ENCODE measurements at regions not wholly inside any gene's neighbourhood (a gene's known extent, or its start where the extent isn't known, plus 50 kb on each side); places are given as distances from the start of the nearest gene placed in this dataset.

GRCh38 chr22:34064696-34065095 is 144.4 kb upstream of the LARGE1 start:
- WGBS, 3 donors = 68 to 76% (median 73%) methylated on average over 7 of the region's 7 CpGs
- Histone ChIP-seq H3K4me1 (ENCODE audit: control insufficient read depth in 3 of 3, insufficient read depth in 2 of 3, low read depth in 1 of 3, low read length in 2 of 3) (no peaks in the 10 kb centered on the region), H3K4me3 (ENCODE audit: low read depth in 1 of 3, low read length in 3 of 3) (no peak overlapping the region), H3K27me3 (ENCODE audit: control insufficient read depth in 3 of 3, insufficient read depth in 3 of 3, low read length in 3 of 3) (peaks cover 0 to 4% (median 0%) of the 10 kb centered on the region in 3 donors), H3K9me3 (ENCODE audit: control insufficient read depth in 2 of 2, insufficient read depth in 1 of 2, low read depth in 1 of 2, low read length in 1 of 2) (peaks cover 0 to under 1% of the 10 kb centered on the region in 2 donors), H3K27ac (ENCODE audit: low read depth in 1 of 3, low read length in 2 of 3) (no peak overlapping the region), H3K36me3 (ENCODE audit: control insufficient read depth in 3 of 3, insufficient read depth in 2 of 3, low read depth in 1 of 3, low read length in 3 of 3) (no peaks in the 10 kb centered on the region)
- FAIRE-seq (no peak), DNase-seq (no peak)

DNA sequence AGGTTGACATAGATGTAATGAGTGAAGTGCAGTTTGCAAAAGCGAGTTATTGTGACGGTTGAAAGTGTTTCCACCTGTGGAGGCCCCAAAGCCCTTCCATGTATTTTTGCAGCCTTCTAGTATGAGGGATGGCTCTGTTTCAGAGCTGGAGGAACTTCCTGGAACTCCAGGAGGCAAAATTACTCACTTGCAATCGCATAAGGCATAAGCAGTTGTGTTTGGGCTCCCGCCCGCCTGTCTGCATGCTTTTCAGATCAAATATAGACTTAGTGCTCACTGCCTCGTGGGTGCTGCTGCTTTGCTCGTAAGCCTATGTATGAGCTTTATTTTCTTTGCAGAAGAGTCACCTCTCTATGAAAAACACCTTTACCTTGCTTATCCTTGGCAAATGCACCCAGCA is 146.8 kb upstream of the LARGE1 start:
- DNase-seq = no peak
- FAIRE-seq = no peak
- 67 to 76% (median 75%) methylated on average over 7 of the region's 7 CpGs for WGBS, 3 donors
- Histone ChIP-seq H3K27me3 (ENCODE audit: control insufficient read depth in 3 of 3, insufficient read depth in 3 of 3, low read length in 3 of 3) (peaks cover 0 to 2% (median 0%) of the 10 kb centered on the region in 3 donors), H3K36me3 (ENCODE audit: control insufficient read depth in 3 of 3, insufficient read depth in 2 of 3, low read depth in 1 of 3, low read length in 3 of 3) (no peaks in the 10 kb centered on the region), H3K4me3 (ENCODE audit: low read depth in 1 of 3, low read length in 3 of 3) (no peak overlapping the region), H3K27ac (ENCODE audit: low read depth in 1 of 3, low read length in 2 of 3) (no peak overlapping the region), H3K4me1 (ENCODE audit: control insufficient read depth in 3 of 3, insufficient read depth in 2 of 3, low read depth in 1 of 3, low read length in 2 of 3) (no peaks in the 10 kb centered on the region), H3K9me3 (ENCODE audit: control insufficient read depth in 2 of 2, insufficient read depth in 1 of 2, low read depth in 1 of 2, low read length in 1 of 2) (no peaks in the 10 kb centered on the region)

DNA sequence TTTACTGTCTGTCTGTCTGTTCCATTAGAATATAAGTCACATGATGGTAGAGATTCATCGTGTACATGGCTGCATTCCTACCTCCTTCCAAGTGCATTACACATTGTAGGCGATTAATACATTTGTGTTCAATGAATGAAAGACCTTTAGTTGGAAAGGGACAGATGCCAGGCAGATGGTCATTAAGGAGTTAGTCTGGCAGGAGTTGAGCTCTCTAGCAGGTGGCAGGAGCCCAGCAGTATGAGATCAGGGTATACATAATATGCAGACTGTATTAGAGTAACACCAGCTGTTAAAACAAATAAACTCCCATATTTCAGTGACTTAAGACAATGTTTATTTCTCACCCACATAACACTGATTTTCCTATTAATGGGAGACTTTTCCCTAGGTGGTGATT is 147.7 kb upstream of the LARGE1 start:
- Histone ChIP-seq H3K9me3 (ENCODE audit: control insufficient read depth in 2 of 2, insufficient read depth in 1 of 2, low read depth in 1 of 2, low read length in 1 of 2) (no peaks in the 10 kb centered on the region), H3K4me1 (ENCODE audit: control insufficient read depth in 3 of 3, insufficient read depth in 2 of 3, low read depth in 1 of 3, low read length in 2 of 3) (no peaks in the 10 kb centered on the region), H3K36me3 (ENCODE audit: control insufficient read depth in 3 of 3, insufficient read depth in 2 of 3, low read depth in 1 of 3, low read length in 3 of 3) (no peaks in the 10 kb centered on the region), H3K4me3 (ENCODE audit: low read depth in 1 of 3, low read length in 3 of 3) (no peak overlapping the region), H3K27ac (ENCODE audit: low read depth in 1 of 3, low read length in 2 of 3) (no peak overlapping the region), H3K27me3 (ENCODE audit: control insufficient read depth in 3 of 3, insufficient read depth in 3 of 3, low read length in 3 of 3) (peaks cover 0 to 2% (median 0%) of the 10 kb centered on the region in 3 donors)
- no peak for FAIRE-seq
- no peak for DNase-seq
- WGBS, 3 donors = 39 to 81% (median 62%) methylated on average over 2 of the region's 2 CpGs

GRCh38 chr22:34070051-34070450 is 149.8 kb upstream of the LARGE1 start:
- H3K4me3 ChIP-seq (ENCODE audit: low read depth in 1 of 3, low read length in 3 of 3) = no peak overlapping the region
- DNase-seq = no peak
- no peaks in the 10 kb centered on the region for H3K36me3 ChIP-seq (ENCODE audit: control insufficient read depth in 3 of 3, insufficient read depth in 2 of 3, low read depth in 1 of 3, low read length in 3 of 3)
- 75 to 85% (median 80%) methylated on average over 5 of the region's 5 CpGs for WGBS, 3 donors
- H3K27ac ChIP-seq (ENCODE audit: low read depth in 1 of 3, low read length in 2 of 3) = no peak overlapping the region
- FAIRE-seq = no peak
- peaks cover 0 to 2% (median 0%) of the 10 kb centered on the region in 3 donors for H3K27me3 ChIP-seq (ENCODE audit: control insufficient read depth in 3 of 3, insufficient read depth in 3 of 3, low read length in 3 of 3)
- H3K9me3 ChIP-seq (ENCODE audit: control insufficient read depth in 2 of 2, insufficient read depth in 1 of 2, low read depth in 1 of 2, low read length in 1 of 2) = no peaks in the 10 kb centered on the region
- no peaks in the 10 kb centered on the region for H3K4me1 ChIP-seq (ENCODE audit: control insufficient read depth in 3 of 3, insufficient read depth in 2 of 3, low read depth in 1 of 3, low read length in 2 of 3)

DNA sequence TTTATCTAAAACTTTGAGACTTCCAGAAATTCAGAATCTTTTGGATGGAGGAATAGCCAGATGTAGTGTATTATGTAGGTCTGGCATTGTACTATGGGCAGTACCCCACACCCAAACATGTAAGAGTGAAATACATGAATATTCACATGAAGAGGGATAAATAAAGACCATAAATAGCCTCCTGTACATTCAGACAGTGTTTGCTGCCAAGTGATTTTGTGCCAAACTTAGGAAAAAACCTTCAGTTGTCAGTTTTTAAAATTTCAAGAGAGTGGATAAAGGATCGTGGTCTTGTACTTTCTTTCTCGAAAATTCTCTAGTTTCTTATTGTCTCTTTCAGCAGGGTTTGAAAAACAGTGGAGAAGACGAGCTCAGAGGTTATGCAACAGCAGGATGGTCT is 150.3 kb upstream of the LARGE1 start:
- no peak overlapping the region for H3K4me3 ChIP-seq (ENCODE audit: low read depth in 1 of 3, low read length in 3 of 3)
- no peak overlapping the region for H3K27ac ChIP-seq (ENCODE audit: low read depth in 1 of 3, low read length in 2 of 3)
- H3K9me3 ChIP-seq (ENCODE audit: control insufficient read depth in 2 of 2, insufficient read depth in 1 of 2, low read depth in 1 of 2, low read length in 1 of 2) = no peaks in the 10 kb centered on the region
- DNase-seq (no peak), FAIRE-seq (no peak)
- no peaks in the 10 kb centered on the region for H3K36me3 ChIP-seq (ENCODE audit: control insufficient read depth in 3 of 3, insufficient read depth in 2 of 3, low read depth in 1 of 3, low read length in 3 of 3)
- H3K4me1 ChIP-seq (ENCODE audit: control insufficient read depth in 3 of 3, insufficient read depth in 2 of 3, low read depth in 1 of 3, low read length in 2 of 3) = no peaks in the 10 kb centered on the region
- WGBS, 3 donors = 69 to 72% (median 70%) methylated on average over 3 of the region's 3 CpGs
- peaks cover 0 to 2% (median 0%) of the 10 kb centered on the region in 3 donors for H3K27me3 ChIP-seq (ENCODE audit: control insufficient read depth in 3 of 3, insufficient read depth in 3 of 3, low read length in 3 of 3)

DNA sequence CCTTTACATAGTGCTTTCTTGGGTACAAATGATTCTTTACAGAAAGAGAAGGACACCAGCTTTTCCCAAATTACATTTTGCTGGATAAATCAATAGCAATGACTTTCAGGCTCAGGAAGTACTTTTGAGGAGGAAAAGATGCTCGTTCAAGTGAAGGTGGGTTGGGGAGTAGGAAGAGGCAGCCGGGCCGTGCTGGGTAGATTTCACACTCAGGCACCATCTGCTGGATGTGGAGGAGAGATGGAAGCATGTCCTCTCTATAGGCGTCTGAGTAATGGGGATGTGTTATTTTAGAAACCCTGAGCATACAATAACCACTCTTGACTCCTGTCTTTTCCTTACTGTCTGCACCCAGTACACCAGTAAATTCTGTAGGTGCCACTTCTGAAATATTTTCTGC is 152.3 kb upstream of the LARGE1 start:
- Histone ChIP-seq H3K4me1 (ENCODE audit: control insufficient read depth in 3 of 3, insufficient read depth in 2 of 3, low read depth in 1 of 3, low read length in 2 of 3) (no peaks in the 10 kb centered on the region), H3K27me3 (ENCODE audit: control insufficient read depth in 3 of 3, insufficient read depth in 3 of 3, low read length in 3 of 3) (peaks cover 0 to 2% (median 0%) of the 10 kb centered on the region in 3 donors), H3K36me3 (ENCODE audit: control insufficient read depth in 3 of 3, insufficient read depth in 2 of 3, low read depth in 1 of 3, low read length in 3 of 3) (no peaks in the 10 kb centered on the region), H3K27ac (ENCODE audit: low read depth in 1 of 3, low read length in 2 of 3) (no peak overlapping the region), H3K4me3 (ENCODE audit: low read depth in 1 of 3, low read length in 3 of 3) (no peak overlapping the region), H3K9me3 (ENCODE audit: control insufficient read depth in 2 of 2, insufficient read depth in 1 of 2, low read depth in 1 of 2, low read length in 1 of 2) (no peaks in the 10 kb centered on the region)
- WGBS, 3 donors = 60 to 67% (median 61%) methylated on average over 4 of the region's 4 CpGs
- no peak for DNase-seq
- no peak for FAIRE-seq

GRCh38 chr22:34080433-34080832 is 160.2 kb upstream of the LARGE1 start:
- no peaks in the 10 kb centered on the region for H3K27me3 ChIP-seq (ENCODE audit: control insufficient read depth in 3 of 3, insufficient read depth in 3 of 3, low read length in 3 of 3)
- H3K4me3 ChIP-seq (ENCODE audit: low read depth in 1 of 3, low read length in 3 of 3) = no peak overlapping the region
- no peaks in the 10 kb centered on the region for H3K36me3 ChIP-seq (ENCODE audit: control insufficient read depth in 3 of 3, insufficient read depth in 2 of 3, low read depth in 1 of 3, low read length in 3 of 3)
- H3K9me3 ChIP-seq (ENCODE audit: control insufficient read depth in 2 of 2, insufficient read depth in 1 of 2, low read depth in 1 of 2, low read length in 1 of 2) = no peaks in the 10 kb centered on the region
- no peak overlapping the region for H3K27ac ChIP-seq (ENCODE audit: low read depth in 1 of 3, low read length in 2 of 3)
- no peak for DNase-seq
- no peak for FAIRE-seq
- 91 to 96% (median 94%) methylated on average over 2 of the region's 2 CpGs for WGBS, 3 donors
- no peaks in the 10 kb centered on the region for H3K4me1 ChIP-seq (ENCODE audit: control insufficient read depth in 3 of 3, insufficient read depth in 2 of 3, low read depth in 1 of 3, low read length in 2 of 3)

GRCh38 chr22:34096770-34097169 is 176.5 kb upstream of the LARGE1 start:
- FAIRE-seq (no peak), DNase-seq (no peak)
- WGBS, 3 donors = 86 to 90% (median 89%) methylated on average over 3 of the region's 3 CpGs
- Histone ChIP-seq H3K4me3 (ENCODE audit: low read depth in 1 of 3, low read length in 3 of 3) (no peak overlapping the region), H3K36me3 (ENCODE audit: control insufficient read depth in 3 of 3, insufficient read depth in 2 of 3, low read depth in 1 of 3, low read length in 3 of 3) (no peaks in the 10 kb centered on the region), H3K27ac (ENCODE audit: low read depth in 1 of 3, low read length in 2 of 3) (no peak overlapping the region), H3K4me1 (ENCODE audit: control insufficient read depth in 3 of 3, insufficient read depth in 2 of 3, low read depth in 1 of 3, low read length in 2 of 3) (no peaks in the 10 kb centered on the region), H3K9me3 (ENCODE audit: control insufficient read depth in 2 of 2, insufficient read depth in 1 of 2, low read depth in 1 of 2, low read length in 1 of 2) (no peaks in the 10 kb centered on the region), H3K27me3 (ENCODE audit: control insufficient read depth in 3 of 3, insufficient read depth in 3 of 3, low read length in 3 of 3) (peaks cover 0 to 4% (median 0%) of the 10 kb centered on the region in 3 donors)

GRCh38 chr22:34099278-34099677 is 179.0 kb upstream of the LARGE1 start:
- Histone ChIP-seq H3K36me3 (ENCODE audit: control insufficient read depth in 3 of 3, insufficient read depth in 2 of 3, low read depth in 1 of 3, low read length in 3 of 3) (no peaks in the 10 kb centered on the region), H3K4me1 (ENCODE audit: control insufficient read depth in 3 of 3, insufficient read depth in 2 of 3, low read depth in 1 of 3, low read length in 2 of 3) (no peaks in the 10 kb centered on the region), H3K4me3 (ENCODE audit: low read depth in 1 of 3, low read length in 3 of 3) (no peak overlapping the region), H3K27ac (ENCODE audit: low read depth in 1 of 3, low read length in 2 of 3) (no peak overlapping the region), H3K9me3 (ENCODE audit: control insufficient read depth in 2 of 2, insufficient read depth in 1 of 2, low read depth in 1 of 2, low read length in 1 of 2) (no peaks in the 10 kb centered on the region), H3K27me3 (ENCODE audit: control insufficient read depth in 3 of 3, insufficient read depth in 3 of 3, low read length in 3 of 3) (peaks cover 0 to 4% (median 0%) of the 10 kb centered on the region in 3 donors)
- 4 to 14% (median 6%) methylated on average over 1 of the region's 1 CpG for WGBS, 3 donors
- FAIRE-seq (no peak), DNase-seq (no peak)
